HCT116 (cell line): ENCODE measurements at regions not wholly inside any gene's neighbourhood (a gene's known extent, or its start where the extent isn't known, plus 50 kb on each side); places are given as distances from the start of the nearest gene placed in this dataset.

ENCODE experiments used
- ATAC-seq: fragments of 200-7000 bp; cut with Tn5 transposase; 2 replicates; pipeline ENCODE4 v1.9.1; 2020; ENCODE audit warnings: mild to moderate bottlenecking, moderate library complexity
- BruUV-seq: library from RNA; stranded (reverse); fragments of 400-500 nt; replicated peaks from 2 replicates; lab custom pipeline; 2021; lab: Mats Ljungman, UMichigan
- CTCF ChIA-PET: fragments of 300-600 bp; sonication (Branson Sonifier 250); formaldehyde crosslinking; loops from one replicate; lab custom pipeline; 2021; ENCODE audit warnings: antibody characterized with exemption; lab: Charles Lee
- POLR2A ChIA-PET: fragments of 300-600, 350-600 bp; sonication (Branson Sonifier 250); formaldehyde crosslinking; loops from one replicate; lab custom pipeline; 2021; ENCODE audit warnings: antibody characterized with exemption; lab: Charles Lee
- RAD21 ChIA-PET, 2 experiments: fragments of 300-600 bp; sonication (Branson Sonifier 250); formaldehyde crosslinking; loops; one replicate each; lab custom pipeline; 2023; ENCODE audit warnings: low total read pairs in 2 of 2; ENCODE audit not compliant: uncharacterized antibody in 2 of 2, unreplicated experiment in 2 of 2, low non-redundant PET in 1 of 2; lab: Charles Lee
- DNase-seq: peaks from one replicate; pipeline ENCODE4 v3.0.0-alpha.2; 2010; ENCODE audit warnings: low read depth, low spot score
- H2AFZ ChIP-seq: fragments of 200-600 bp; shearing (Covaris generic), sonication (generic); 2 replicates; pipeline ENCODE4 v1.6.1; 2017; ENCODE audit warnings: low read depth, mixed run types, mixed read lengths, antibody characterized with exemption, low read length; ENCODE audit not compliant: poor library complexity, severe bottlenecking
- H3K27ac ChIP-seq: 2 replicates; pipeline ENCODE4 v1.5.1; 2012; ENCODE audit warnings: low read depth, low read length
- H3K27me3 ChIP-seq: fragments of 200-600 bp; sonication (generic); 2 replicates; pipeline ENCODE4 v1.6.1; 2016; ENCODE audit warnings: mixed run types, low read length, mixed read lengths; ENCODE audit not compliant: insufficient read depth
- H3K36me3 ChIP-seq, 2 experiments: fragments of 200-500 bp in 1 of 2; fragments of 200-600 bp in 1 of 2; sonication (Bioruptor generic) in 1 of 2; sonication (generic) in 1 of 2; 2 replicates each; pipeline versions ENCODE4 v1.5.1 to v1.6.1; 2014 to 2016; ENCODE audit warnings: low read length in 2 of 2, inconsistent platforms in 1 of 2, mixed read lengths in 1 of 2, mixed run types in 1 of 2; ENCODE audit not compliant: insufficient read depth in 2 of 2, control insufficient read depth in 1 of 2
- H3K4me1 ChIP-seq, 2 experiments: fragments of 200-600 bp in 1 of 2; sonication (generic) in 1 of 2; 2 replicates each; pipeline versions ENCODE4 v1.5.1 to v1.6.1; 2012 to 2017; ENCODE audit warnings: low read length in 2 of 2, inconsistent platforms in 1 of 2, mild to moderate bottlenecking in 1 of 2, mixed read lengths in 1 of 2, mixed run types in 1 of 2, moderate library complexity in 1 of 2; ENCODE audit not compliant: insufficient read depth in 2 of 2, control insufficient read depth in 1 of 2
- H3K4me2 ChIP-seq: fragments of 200-600 bp; sonication (generic); 2 replicates; pipeline ENCODE4 v1.6.1; 2017; ENCODE audit warnings: mixed run types, low read length, mixed read lengths
- H3K4me3 ChIP-seq, 2 experiments: fragments of 200-600 bp in 1 of 2; sonication (generic) in 1 of 2; replicated peaks in 1 of 2; 2 replicates each; pipeline ENCODE4 v1.5.1; 2011 to 2016; ENCODE audit warnings: low read length in 2 of 2, control low read depth in 1 of 2, low read depth in 1 of 2, mild to moderate bottlenecking in 1 of 2, mixed read lengths in 1 of 2, mixed run types in 1 of 2
- H3K79me2 ChIP-seq: fragments of 200-600 bp; sonication (generic); 2 replicates; pipeline ENCODE4 v1.6.1; 2017; ENCODE audit warnings: mild to moderate bottlenecking, mixed run types, low read length, moderate library complexity, mixed read lengths; ENCODE audit not compliant: insufficient read depth
- H3K9ac ChIP-seq: fragments of 200-600 bp; sonication (generic); 2 replicates; pipeline ENCODE4 v1.6.1; 2016; ENCODE audit warnings: low read length, mixed read lengths
- H3K9me2 ChIP-seq: fragments of 200-600 bp; sonication (generic), shearing (Covaris generic); 2 replicates; pipeline ENCODE4 v1.6.1; 2017; ENCODE audit warnings: mixed run types, mild to moderate bottlenecking, moderate library complexity; ENCODE audit not compliant: insufficient read depth
- H3K9me3 ChIP-seq, 2 experiments: fragments of 200-500 bp in 1 of 2; fragments of 200-600 bp in 1 of 2; sonication (Bioruptor generic) in 1 of 2; sonication (generic) in 1 of 2; 2 replicates each; pipeline ENCODE4 v1.6.1; 2014 to 2017; ENCODE audit warnings: low read length in 2 of 2, mixed read lengths in 2 of 2, inconsistent platforms in 1 of 2, low read depth in 1 of 2, mild to moderate bottlenecking in 1 of 2, mixed run types in 1 of 2, moderate library complexity in 1 of 2; ENCODE audit not compliant: control insufficient read depth in 1 of 2, insufficient read depth in 1 of 2
- H4K20me1 ChIP-seq: fragments of 200-600 bp; sonication (generic), shearing (Covaris generic); 2 replicates; pipeline ENCODE4 v1.6.1; 2017; ENCODE audit warnings: mixed run types, mild to moderate bottlenecking, moderate library complexity; ENCODE audit not compliant: insufficient read depth
- CEBPB ChIP-seq: IDR thresholded peaks from 2 replicates; pipeline ENCODE4 v1.6.1; 2012; ENCODE audit warnings: low read depth
- ELF1 ChIP-seq: IDR thresholded peaks from 2 replicates; pipeline ENCODE4 v1.6.1; 2012; ENCODE audit warnings: low read depth, borderline replicate concordance
- EZH2 ChIP-seq: fragments of 200-600 bp; sonication (generic); IDR thresholded peaks from 2 replicates; pipeline ENCODE4 v1.6.1; 2017; ENCODE audit warnings: antibody characterized with exemption, mixed run types
- EZH2phosphoT487 ChIP-seq: fragments of 200-600 bp; IDR thresholded peaks from 2 replicates; pipeline ENCODE4 v1.6.1; 2018; ENCODE audit warnings: antibody characterized with exemption, borderline replicate concordance
- FOSL1 ChIP-seq: IDR thresholded peaks from 2 replicates; pipeline ENCODE4 v1.6.1; 2012; ENCODE audit warnings: low read depth
- JUND ChIP-seq: IDR thresholded peaks from 2 replicates; pipeline ENCODE4 v1.6.1; 2012
- MAX ChIP-seq: IDR thresholded peaks from 2 replicates; pipeline ENCODE4 v1.6.1; 2012
- POLR2A ChIP-seq: IDR thresholded peaks from 2 replicates; pipeline ENCODE4 v1.7.0; 2011; ENCODE audit warnings: borderline replicate concordance; ENCODE audit not compliant: insufficient read depth, insufficient read length; ENCODE audit errors: extremely low read depth
- RAD21 ChIP-seq: IDR thresholded peaks from 2 replicates; pipeline ENCODE4 v1.6.1; 2012; ENCODE audit warnings: low read depth, mild to moderate bottlenecking
- SIN3A ChIP-seq: IDR thresholded peaks from 2 replicates; pipeline ENCODE4 v1.6.1; 2012; ENCODE audit warnings: low read depth
- SP1 ChIP-seq: IDR thresholded peaks from 2 replicates; pipeline ENCODE4 v1.6.1; 2012; ENCODE audit warnings: low read depth
- SRF ChIP-seq: IDR thresholded peaks from 2 replicates; pipeline ENCODE4 v1.6.1; 2012; ENCODE audit warnings: low read depth
- TCF7L2 ChIP-seq: IDR thresholded peaks from 2 replicates; pipeline ENCODE4 v1.7.0; 2011; ENCODE audit warnings: borderline replicate concordance, inconsistent platforms; ENCODE audit not compliant: insufficient read depth, insufficient read length; ENCODE audit errors: extremely low read depth
- ZBTB33 ChIP-seq: IDR thresholded peaks from 2 replicates; pipeline ENCODE4 v1.6.1; 2011; ENCODE audit warnings: mild to moderate bottlenecking, low read length, moderate library complexity; ENCODE audit not compliant: insufficient replicate concordance; ENCODE audit errors: extremely low read depth
- ZFX ChIP-seq: fragments of 450-650 bp; IDR thresholded peaks from 2 replicates; pipeline ENCODE4 v1.6.1; 2017
- ZNF274 ChIP-seq: fragments of 200-500 bp; sonication (Bioruptor generic); IDR thresholded peaks from 2 replicates; pipeline ENCODE4 v1.6.1; 2014; ENCODE audit warnings: mild to moderate bottlenecking, low read depth, low read length, inconsistent platforms
- intact Hi-C: fragments of 100-400 bp; cut with micrococcal nuclease; formaldehyde crosslinking; loops from 2 replicates; pipeline ENCODE4 v1.10.0; 2022

GRCh38 chr3:106491796-106492195 lies 623.0 kb upstream of the CBLB start (continued):
- TF ChIP-seq ZBTB33, result no peak
- TF ChIP-seq, all 23 proteins: peak for 0

GRCh38 chr3:106508331-106508893 lies 639.6 kb upstream of the CBLB start:
- TF ChIP-seq POLR2A (no peak), ZFX (no peak), ZNF274 (no peak), FOSL1 (no peak), EZH2 (no peak)
- Histone ChIP-seq H3K9me3 (no peaks in the 10 kb centered on the region), H3K4me3 (no peak overlapping the region), H3K79me2 (no peaks in the 10 kb centered on the region), H3K27ac (no peak overlapping the region), H2AFZ (no peak overlapping the region), H3K27me3 (no peaks in the 10 kb centered on the region), H3K4me1 (no peaks in the 10 kb centered on the region), H4K20me1 (no peaks in the 10 kb centered on the region), H3K9me2 (no peaks in the 10 kb centered on the region), H3K36me3 (no peaks in the 10 kb centered on the region), H3K9ac (no peak overlapping the region), H3K4me2 (no peak overlapping the region)
- ChIA-PET RAD21 (no interaction called here), POLR2A (no interaction called here), CTCF (no interaction called here)
- ATAC-seq, result no peak
- intact Hi-C loops, result no loop called here
- no peak for DNase-seq
- BruUV-seq, result no TSS peak

- ChIA-PET CTCF (no interaction called here), RAD21 (no interaction called here), POLR2A (no interaction called here)
- Histone ChIP-seq H3K9me3 (no peaks in the 10 kb centered on the region), H3K27me3 (no peaks in the 10 kb centered on the region), H3K4me3 (no peak overlapping the region), H3K9ac (no peak overlapping the region), H3K36me3 (no peaks in the 10 kb centered on the region), H2AFZ (no peak overlapping the region), H3K27ac (no peak overlapping the region), H3K9me2 (no peaks in the 10 kb centered on the region), H4K20me1 (no peaks in the 10 kb centered on the region), H3K79me2 (no peaks in the 10 kb centered on the region), H3K4me2 (no peak overlapping the region), H3K4me1 (no peaks in the 10 kb centered on the region)
- BruUV-seq, result no TSS peak
- intact Hi-C loops, result no loop called here
- DNase-seq, result no peak
- no peak for ATAC-seq
- TF ChIP-seq EZH2 (no peak), MAX (no peak), SIN3A (no peak), SP1 (no peak), ELF1 (no peak), CEBPB (no peak), ZNF274 (no peak), JUND (no peak), TCF7L2 (no peak), SRF (no peak), EZH2phosphoT487 (no peak), RAD21 (no peak)
Observed at GRCh38 chr3:106510206-106510605, 641.4 kb upstream of the CBLB start.
